HEK293 (cell line): ENCODE measurements at regions not wholly inside any gene's neighbourhood (a gene's known extent, or its start where the extent isn't known, plus 50 kb on each side); places are given as distances from the start of the nearest gene placed in this dataset.

Experiments
- EGR2 ChIP-seq: fragments of 450-650 bp; formaldehyde crosslinking; IDR thresholded peaks from 2 replicates; pipeline ENCODE4 v1.5.1; 2016; ENCODE audit warnings: low read depth, missing biosample characterization, missing genetic modification characterization
- GFI1B ChIP-seq: fragments of 450-650 bp; formaldehyde crosslinking; IDR thresholded peaks from 2 replicates; pipeline ENCODE4 v1.5.1; 2016; ENCODE audit warnings: missing biosample characterization, missing genetic modification characterization
- GLI4 ChIP-seq: fragments of 450-650 bp; formaldehyde crosslinking; IDR thresholded peaks from 2 replicates; pipeline ENCODE4 v1.5.1; 2016; ENCODE audit warnings: missing biosample characterization, missing genetic modification characterization
- REPIN1 ChIP-seq: fragments of 450-650 bp; formaldehyde crosslinking; IDR thresholded peaks from 2 replicates; pipeline ENCODE4 v1.5.1; 2017; ENCODE audit warnings: missing biosample characterization, missing genetic modification characterization, low read depth
- ZBTB21 ChIP-seq: fragments of 450-650 bp; formaldehyde crosslinking; IDR thresholded peaks from 2 replicates; pipeline ENCODE4 v1.5.1; 2017; ENCODE audit warnings: missing biosample characterization, missing genetic modification characterization
- ZNF670 ChIP-seq: fragments of 450-650 bp; formaldehyde crosslinking; IDR thresholded peaks from 2 replicates; pipeline ENCODE4 v1.5.1; 2016; ENCODE audit warnings: missing biosample characterization, missing genetic modification characterization, low read depth
- ZNF677 ChIP-seq: fragments of 450-650 bp; IDR thresholded peaks from 2 replicates; pipeline ENCODE4 v1.5.0; 2018; ENCODE audit warnings: missing biosample characterization, mild to moderate bottlenecking, missing genetic modification characterization, moderate library complexity
- ZNF707 ChIP-seq: fragments of 450-650 bp; formaldehyde crosslinking; IDR thresholded peaks from 2 replicates; pipeline ENCODE4 v1.5.1; 2016; ENCODE audit warnings: missing biosample characterization, missing genetic modification characterization
- TF ChIP-seq, protein P1 (sequence below): fragments of 450-650 bp; formaldehyde crosslinking; IDR thresholded peaks from 2 replicates; pipeline ENCODE4 v1.5.1; 2016; ENCODE audit warnings: missing biosample characterization, missing genetic modification characterization
- TF ChIP-seq, protein P2 (sequence below): fragments of 450-650 bp; formaldehyde crosslinking; IDR thresholded peaks from 2 replicates; pipeline ENCODE4 v1.5.1; 2016; ENCODE audit warnings: missing biosample characterization, missing genetic modification characterization
- TF ChIP-seq, protein P3 (sequence below): fragments of 450-650 bp; formaldehyde crosslinking; IDR thresholded peaks from 2 replicates; pipeline ENCODE4 v1.5.1; 2017; ENCODE audit warnings: missing biosample characterization, missing genetic modification characterization
- TF ChIP-seq, protein P4 (sequence below): fragments of 450-650 bp; formaldehyde crosslinking; IDR thresholded peaks from 2 replicates; pipeline ENCODE4 v1.5.1; 2016; ENCODE audit warnings: missing biosample characterization, missing genetic modification characterization, borderline replicate concordance
- TF ChIP-seq, protein P5 (sequence below): fragments of 450-650 bp; formaldehyde crosslinking; IDR thresholded peaks from 2 replicates; pipeline ENCODE4 v1.5.1; 2016; ENCODE audit warnings: missing biosample characterization, missing genetic modification characterization
- TF ChIP-seq, protein P6 (sequence below): fragments of 450-650 bp; formaldehyde crosslinking; IDR thresholded peaks from 2 replicates; pipeline ENCODE4 v1.5.1; 2016; ENCODE audit warnings: missing biosample characterization, missing genetic modification characterization, low read depth

DNA sequence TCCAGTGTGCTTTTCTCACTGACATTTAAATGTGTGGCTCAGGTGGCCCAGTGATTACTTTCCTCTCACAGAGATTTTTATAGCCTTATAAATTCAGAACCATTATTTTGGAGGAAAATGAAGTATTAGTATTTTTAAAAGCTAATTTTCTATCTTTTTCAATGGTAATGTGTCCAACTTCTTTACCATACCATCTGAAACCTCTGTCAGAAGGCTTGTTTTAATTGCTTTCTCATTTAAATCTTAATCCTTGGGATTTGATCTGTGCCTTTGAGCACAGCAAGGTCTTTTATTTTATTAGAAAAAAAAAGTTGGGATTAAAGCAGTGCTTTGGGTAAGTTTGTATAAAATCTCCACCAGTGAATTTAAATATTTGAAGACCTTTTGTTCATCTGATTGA is 452.3 kb upstream of the RAG2 start:
- TF ChIP-seq, protein P1, sequence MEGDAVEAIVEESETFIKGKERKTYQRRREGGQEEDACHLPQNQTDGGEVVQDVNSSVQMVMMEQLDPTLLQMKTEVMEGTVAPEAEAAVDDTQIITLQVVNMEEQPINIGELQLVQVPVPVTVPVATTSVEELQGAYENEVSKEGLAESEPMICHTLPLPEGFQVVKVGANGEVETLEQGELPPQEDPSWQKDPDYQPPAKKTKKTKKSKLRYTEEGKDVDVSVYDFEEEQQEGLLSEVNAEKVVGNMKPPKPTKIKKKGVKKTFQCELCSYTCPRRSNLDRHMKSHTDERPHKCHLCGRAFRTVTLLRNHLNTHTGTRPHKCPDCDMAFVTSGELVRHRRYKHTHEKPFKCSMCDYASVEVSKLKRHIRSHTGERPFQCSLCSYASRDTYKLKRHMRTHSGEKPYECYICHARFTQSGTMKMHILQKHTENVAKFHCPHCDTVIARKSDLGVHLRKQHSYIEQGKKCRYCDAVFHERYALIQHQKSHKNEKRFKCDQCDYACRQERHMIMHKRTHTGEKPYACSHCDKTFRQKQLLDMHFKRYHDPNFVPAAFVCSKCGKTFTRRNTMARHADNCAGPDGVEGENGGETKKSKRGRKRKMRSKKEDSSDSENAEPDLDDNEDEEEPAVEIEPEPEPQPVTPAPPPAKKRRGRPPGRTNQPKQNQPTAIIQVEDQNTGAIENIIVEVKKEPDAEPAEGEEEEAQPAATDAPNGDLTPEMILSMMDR = no peak
- TF ChIP-seq, protein P2, sequence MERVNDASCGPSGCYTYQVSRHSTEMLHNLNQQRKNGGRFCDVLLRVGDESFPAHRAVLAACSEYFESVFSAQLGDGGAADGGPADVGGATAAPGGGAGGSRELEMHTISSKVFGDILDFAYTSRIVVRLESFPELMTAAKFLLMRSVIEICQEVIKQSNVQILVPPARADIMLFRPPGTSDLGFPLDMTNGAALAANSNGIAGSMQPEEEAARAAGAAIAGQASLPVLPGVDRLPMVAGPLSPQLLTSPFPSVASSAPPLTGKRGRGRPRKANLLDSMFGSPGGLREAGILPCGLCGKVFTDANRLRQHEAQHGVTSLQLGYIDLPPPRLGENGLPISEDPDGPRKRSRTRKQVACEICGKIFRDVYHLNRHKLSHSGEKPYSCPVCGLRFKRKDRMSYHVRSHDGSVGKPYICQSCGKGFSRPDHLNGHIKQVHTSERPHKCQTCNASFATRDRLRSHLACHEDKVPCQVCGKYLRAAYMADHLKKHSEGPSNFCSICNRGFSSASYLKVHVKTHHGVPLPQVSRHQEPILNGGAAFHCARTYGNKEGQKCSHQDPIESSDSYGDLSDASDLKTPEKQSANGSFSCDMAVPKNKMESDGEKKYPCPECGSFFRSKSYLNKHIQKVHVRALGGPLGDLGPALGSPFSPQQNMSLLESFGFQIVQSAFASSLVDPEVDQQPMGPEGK (tag by site-specific recombination) = no peak
- TF ChIP-seq ZBTB21 = no peak
- no peak for TF ChIP-seq ZNF707 (tag by site-specific recombination)
- no peak for TF ChIP-seq ZNF670 (tag by site-specific recombination)
- no peak for TF ChIP-seq ZNF677 (tag by site-specific recombination)
- TF ChIP-seq, protein P3, sequence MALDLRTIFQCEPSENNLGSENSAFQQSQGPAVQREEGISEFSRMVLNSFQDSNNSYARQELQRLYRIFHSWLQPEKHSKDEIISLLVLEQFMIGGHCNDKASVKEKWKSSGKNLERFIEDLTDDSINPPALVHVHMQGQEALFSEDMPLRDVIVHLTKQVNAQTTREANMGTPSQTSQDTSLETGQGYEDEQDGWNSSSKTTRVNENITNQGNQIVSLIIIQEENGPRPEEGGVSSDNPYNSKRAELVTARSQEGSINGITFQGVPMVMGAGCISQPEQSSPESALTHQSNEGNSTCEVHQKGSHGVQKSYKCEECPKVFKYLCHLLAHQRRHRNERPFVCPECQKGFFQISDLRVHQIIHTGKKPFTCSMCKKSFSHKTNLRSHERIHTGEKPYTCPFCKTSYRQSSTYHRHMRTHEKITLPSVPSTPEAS (tag by site-specific recombination) = no peak
- TF ChIP-seq, protein P4, sequence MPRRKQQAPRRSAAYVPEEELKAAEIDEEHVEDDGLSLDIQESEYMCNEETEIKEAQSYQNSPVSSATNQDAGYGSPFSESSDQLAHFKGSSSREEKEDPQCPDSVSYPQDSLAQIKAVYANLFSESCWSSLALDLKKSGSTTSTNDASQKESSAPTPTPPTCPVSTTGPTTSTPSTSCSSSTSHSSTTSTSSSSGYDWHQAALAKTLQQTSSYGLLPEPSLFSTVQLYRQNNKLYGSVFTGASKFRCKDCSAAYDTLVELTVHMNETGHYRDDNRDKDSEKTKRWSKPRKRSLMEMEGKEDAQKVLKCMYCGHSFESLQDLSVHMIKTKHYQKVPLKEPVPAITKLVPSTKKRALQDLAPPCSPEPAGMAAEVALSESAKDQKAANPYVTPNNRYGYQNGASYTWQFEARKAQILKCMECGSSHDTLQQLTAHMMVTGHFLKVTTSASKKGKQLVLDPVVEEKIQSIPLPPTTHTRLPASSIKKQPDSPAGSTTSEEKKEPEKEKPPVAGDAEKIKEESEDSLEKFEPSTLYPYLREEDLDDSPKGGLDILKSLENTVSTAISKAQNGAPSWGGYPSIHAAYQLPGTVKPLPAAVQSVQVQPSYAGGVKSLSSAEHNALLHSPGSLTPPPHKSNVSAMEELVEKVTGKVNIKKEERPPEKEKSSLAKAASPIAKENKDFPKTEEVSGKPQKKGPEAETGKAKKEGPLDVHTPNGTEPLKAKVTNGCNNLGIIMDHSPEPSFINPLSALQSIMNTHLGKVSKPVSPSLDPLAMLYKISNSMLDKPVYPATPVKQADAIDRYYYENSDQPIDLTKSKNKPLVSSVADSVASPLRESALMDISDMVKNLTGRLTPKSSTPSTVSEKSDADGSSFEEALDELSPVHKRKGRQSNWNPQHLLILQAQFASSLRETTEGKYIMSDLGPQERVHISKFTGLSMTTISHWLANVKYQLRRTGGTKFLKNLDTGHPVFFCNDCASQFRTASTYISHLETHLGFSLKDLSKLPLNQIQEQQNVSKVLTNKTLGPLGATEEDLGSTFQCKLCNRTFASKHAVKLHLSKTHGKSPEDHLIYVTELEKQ (tag by site-specific recombination) = no peak
- TF ChIP-seq GLI4 (tag by site-specific recombination) = no peak
- TF ChIP-seq, protein P5, sequence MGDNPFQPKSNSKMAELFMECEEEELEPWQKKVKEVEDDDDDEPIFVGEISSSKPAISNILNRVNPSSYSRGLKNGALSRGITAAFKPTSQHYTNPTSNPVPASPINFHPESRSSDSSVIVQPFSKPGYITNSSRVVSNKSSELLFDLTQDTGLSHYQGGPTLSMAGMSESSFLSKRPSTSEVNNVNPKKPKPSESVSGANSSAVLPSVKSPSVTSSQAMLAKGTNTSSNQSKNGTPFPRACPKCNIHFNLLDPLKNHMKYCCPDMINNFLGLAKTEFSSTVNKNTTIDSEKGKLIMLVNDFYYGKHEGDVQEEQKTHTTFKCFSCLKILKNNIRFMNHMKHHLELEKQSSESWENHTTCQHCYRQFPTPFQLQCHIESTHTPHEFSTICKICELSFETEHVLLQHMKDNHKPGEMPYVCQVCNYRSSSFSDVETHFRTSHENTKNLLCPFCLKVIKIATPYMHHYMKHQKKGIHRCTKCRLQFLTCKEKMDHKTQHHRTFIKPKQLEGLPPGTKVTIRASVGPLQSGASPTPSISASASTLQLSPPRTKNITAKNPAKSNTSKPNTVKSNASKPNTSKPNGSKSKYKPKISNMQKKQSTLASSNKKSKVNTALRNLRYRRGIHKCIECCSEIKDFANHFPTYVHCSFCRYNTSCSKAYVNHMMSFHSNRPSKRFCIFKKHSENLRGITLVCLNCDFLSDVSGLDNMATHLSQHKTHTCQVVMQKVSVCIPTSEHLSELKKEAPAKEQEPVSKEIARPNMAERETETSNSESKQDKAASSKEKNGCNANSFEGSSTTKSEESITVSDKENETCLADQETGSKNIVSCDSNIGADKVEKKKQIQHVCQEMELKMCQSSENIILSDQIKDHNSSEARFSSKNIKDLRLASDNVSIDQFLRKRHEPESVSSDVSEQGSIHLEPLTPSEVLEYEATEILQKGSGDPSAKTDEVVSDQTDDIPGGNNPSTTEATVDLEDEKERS (tag by site-specific recombination) = no peak
- no peak for TF ChIP-seq GFI1B (tag by site-specific recombination)
- no peak for TF ChIP-seq EGR2 (tag by site-specific recombination)
- no peak for TF ChIP-seq REPIN1 (tag by site-specific recombination)
- TF ChIP-seq, protein P6, sequence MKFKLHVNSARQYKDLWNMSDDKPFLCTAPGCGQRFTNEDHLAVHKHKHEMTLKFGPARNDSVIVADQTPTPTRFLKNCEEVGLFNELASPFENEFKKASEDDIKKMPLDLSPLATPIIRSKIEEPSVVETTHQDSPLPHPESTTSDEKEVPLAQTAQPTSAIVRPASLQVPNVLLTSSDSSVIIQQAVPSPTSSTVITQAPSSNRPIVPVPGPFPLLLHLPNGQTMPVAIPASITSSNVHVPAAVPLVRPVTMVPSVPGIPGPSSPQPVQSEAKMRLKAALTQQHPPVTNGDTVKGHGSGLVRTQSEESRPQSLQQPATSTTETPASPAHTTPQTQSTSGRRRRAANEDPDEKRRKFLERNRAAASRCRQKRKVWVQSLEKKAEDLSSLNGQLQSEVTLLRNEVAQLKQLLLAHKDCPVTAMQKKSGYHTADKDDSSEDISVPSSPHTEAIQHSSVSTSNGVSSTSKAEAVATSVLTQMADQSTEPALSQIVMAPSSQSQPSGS (tag by site-specific recombination) = no peak
